ENCODE measurements at regions not wholly inside any gene's neighbourhood (a gene's known extent, or its start where the extent isn't known, plus 50 kb on each side); places are given as distances from the start of the nearest gene placed in this dataset.

DNA sequence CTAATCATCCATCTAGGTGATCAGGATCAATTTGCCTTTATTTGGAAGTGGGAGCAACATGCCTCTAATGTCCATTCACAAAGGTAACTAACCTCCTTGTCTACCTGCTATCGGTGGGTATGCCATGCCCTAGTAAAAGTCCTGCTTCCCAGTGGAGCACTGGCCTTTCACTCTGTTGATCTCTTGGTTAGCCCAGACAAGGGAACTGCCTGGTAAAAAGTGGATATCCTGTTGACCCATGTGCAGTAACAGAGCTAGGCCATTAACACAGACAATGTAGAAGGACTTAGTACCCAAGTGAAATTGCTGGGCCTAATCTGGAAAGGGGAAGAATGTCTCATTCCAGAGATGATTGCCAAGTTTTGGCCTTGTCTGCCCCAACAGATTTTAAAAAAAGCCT is 171.5 kb upstream of the CSNK1A1L start:
- H4K20me1 ChIP-seq (ENCODE audit: insufficient read depth, poor library complexity, severe bottlenecking) = no peaks in the 10 kb centered on the region
- H3K27ac ChIP-seq = no peak overlapping the region
- TF ChIP-seq EZH2 (IDR thresholded peaks at IDR 0.05; ENCODE audit: borderline replicate concordance) (no peak), EZH2phosphoT487 (IDR thresholded peaks at IDR 0.05; ENCODE audit: low read depth, severe bottlenecking, unreplicated experiment) (no peak)
- no peak overlapping the region for H3K4me3 ChIP-seq
- no peak for DNase-seq (ENCODE audit: low spot score)
- H3K79me2 ChIP-seq = no peaks in the 10 kb centered on the region
- H3K36me3 ChIP-seq (replicated peaks; ENCODE audit: insufficient read depth, low read depth) = no peaks in the 10 kb centered on the region
- no peaks in the 10 kb centered on the region for H3K9me2 ChIP-seq (replicated peaks; ENCODE audit: insufficient read depth)
- H3K9me3 ChIP-seq (ENCODE audit: low read depth) = no peaks in the 10 kb centered on the region
- WGBS (ENCODE audit: low lambda C conversion rate, missing lambda C conversion rate) = 95% methylated on average over 1 of the region's 1 CpG
- H2AFZ ChIP-seq = no peak overlapping the region
- no peak overlapping the region for H3K4me2 ChIP-seq
- no peaks in the 10 kb centered on the region for H3K27me3 ChIP-seq
- H3K4me1 ChIP-seq (ENCODE audit: insufficient read depth) = no peaks in the 10 kb centered on the region

- H3K9me3 ChIP-seq (ENCODE audit: low read depth) = no peaks in the 10 kb centered on the region
- no peak overlapping the region for H3K4me3 ChIP-seq
- TF ChIP-seq CTCF (IDR thresholded peaks at IDR 0.05; ENCODE audit: poor library complexity) (no peak), EZH2 (IDR thresholded peaks at IDR 0.05; ENCODE audit: borderline replicate concordance) (no peak), EZH2phosphoT487 (IDR thresholded peaks at IDR 0.05; ENCODE audit: low read depth, severe bottlenecking, unreplicated experiment) (no peak)
- H3K4me1 ChIP-seq (ENCODE audit: insufficient read depth) = no peaks in the 10 kb centered on the region
- no peaks in the 10 kb centered on the region for H3K27me3 ChIP-seq
- H3K27ac ChIP-seq = peak overlapping the region; percentile 41
- H3K36me3 ChIP-seq (replicated peaks; ENCODE audit: insufficient read depth, low read depth) = no peaks in the 10 kb centered on the region
- WGBS (ENCODE audit: low lambda C conversion rate, missing lambda C conversion rate) = 72% methylated on average over 6 of the region's 6 CpGs
- H3K4me2 ChIP-seq = no peak overlapping the region
- no peak for DNase-seq (ENCODE audit: low spot score)
- no peaks in the 10 kb centered on the region for H4K20me1 ChIP-seq (ENCODE audit: insufficient read depth, poor library complexity, severe bottlenecking)
- H3K9me2 ChIP-seq (replicated peaks; ENCODE audit: insufficient read depth) = no peaks in the 10 kb centered on the region
- H2AFZ ChIP-seq = no peak overlapping the region
- H3K79me2 ChIP-seq = no peaks in the 10 kb centered on the region
Observed at GRCh38 chr13:37274569-37275497, 169.4 kb upstream of the CSNK1A1L start.

GRCh38 chr13:37273836-37274235 is 168.4 kb upstream of the CSNK1A1L start:
- no peaks in the 10 kb centered on the region for H3K9me2 ChIP-seq (replicated peaks; ENCODE audit: insufficient read depth)
- no peaks in the 10 kb centered on the region for H3K4me1 ChIP-seq (ENCODE audit: insufficient read depth)
- no peaks in the 10 kb centered on the region for H3K27me3 ChIP-seq
- no peaks in the 10 kb centered on the region for H3K79me2 ChIP-seq
- WGBS (ENCODE audit: low lambda C conversion rate, missing lambda C conversion rate) = 69% methylated on average over 1 of the region's 1 CpG
- no peak overlapping the region for H3K4me2 ChIP-seq
- H3K9me3 ChIP-seq (ENCODE audit: low read depth) = no peaks in the 10 kb centered on the region
- DNase-seq (ENCODE audit: low spot score) = no peak
- H2AFZ ChIP-seq = no peak overlapping the region
- no peak overlapping the region for H3K4me3 ChIP-seq
- H4K20me1 ChIP-seq (ENCODE audit: insufficient read depth, poor library complexity, severe bottlenecking) = no peaks in the 10 kb centered on the region
- H3K36me3 ChIP-seq (replicated peaks; ENCODE audit: insufficient read depth, low read depth) = no peaks in the 10 kb centered on the region
- peak overlapping the region; percentile 26 for H3K27ac ChIP-seq
- TF ChIP-seq EZH2 (IDR thresholded peaks at IDR 0.05; ENCODE audit: borderline replicate concordance) = no peak
- no peak for TF ChIP-seq EZH2phosphoT487 (IDR thresholded peaks at IDR 0.05; ENCODE audit: low read depth, severe bottlenecking, unreplicated experiment)
- no peak for TF ChIP-seq CTCF (IDR thresholded peaks at IDR 0.05; ENCODE audit: poor library complexity)

- no peaks in the 10 kb centered on the region for H3K9me3 ChIP-seq (ENCODE audit: low read depth)
- no peak overlapping the region for H2AFZ ChIP-seq
- no peak overlapping the region for H3K4me3 ChIP-seq
- WGBS (ENCODE audit: low lambda C conversion rate, missing lambda C conversion rate) = 86% methylated on average over 5 of the region's 5 CpGs
- no peak overlapping the region for H3K4me2 ChIP-seq
- no peak for TF ChIP-seq EZH2phosphoT487 (IDR thresholded peaks at IDR 0.05; ENCODE audit: low read depth, severe bottlenecking, unreplicated experiment)
- no peaks in the 10 kb centered on the region for H3K27me3 ChIP-seq
- no peaks in the 10 kb centered on the region for H3K9me2 ChIP-seq (replicated peaks; ENCODE audit: insufficient read depth)
- no peaks in the 10 kb centered on the region for H3K79me2 ChIP-seq
- no peak overlapping the region for H3K27ac ChIP-seq
- no peaks in the 10 kb centered on the region for H4K20me1 ChIP-seq (ENCODE audit: insufficient read depth, poor library complexity, severe bottlenecking)
- no peak for DNase-seq (ENCODE audit: low spot score)
- H3K4me1 ChIP-seq (ENCODE audit: insufficient read depth) = no peaks in the 10 kb centered on the region
- H3K36me3 ChIP-seq (replicated peaks; ENCODE audit: insufficient read depth, low read depth) = no peaks in the 10 kb centered on the region
Observed at GRCh38 chr13:37270226-37271001, 164.9 kb upstream of the CSNK1A1L start.

Data from hepatocyte (in vitro differentiated cells).